ENCODE measurements at regions not wholly inside any gene's neighbourhood (a gene's known extent, or its start where the extent isn't known, plus 50 kb on each side); places are given as distances from the start of the nearest gene placed in this dataset.

DNA sequence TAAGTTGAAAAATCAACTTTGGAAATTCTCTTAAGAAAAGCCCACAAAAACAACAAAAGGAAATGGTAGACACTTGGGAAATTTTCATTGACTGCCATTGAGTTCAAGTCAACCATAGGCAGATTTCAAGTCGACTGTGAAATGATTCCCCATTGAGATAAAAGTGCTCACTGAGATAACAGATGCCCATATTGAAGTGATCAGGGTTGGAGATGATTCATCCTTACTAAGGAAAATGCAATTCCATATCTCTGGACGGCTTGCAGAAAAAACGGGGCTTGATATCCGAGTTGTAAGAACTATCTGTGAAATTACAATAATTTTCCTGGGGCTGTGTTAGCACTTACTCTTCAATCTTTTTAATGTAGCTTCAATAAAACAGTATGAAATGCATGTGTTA lies 373.1 kb upstream of the THRB start:
- TF ChIP-seq, protein P1, sequence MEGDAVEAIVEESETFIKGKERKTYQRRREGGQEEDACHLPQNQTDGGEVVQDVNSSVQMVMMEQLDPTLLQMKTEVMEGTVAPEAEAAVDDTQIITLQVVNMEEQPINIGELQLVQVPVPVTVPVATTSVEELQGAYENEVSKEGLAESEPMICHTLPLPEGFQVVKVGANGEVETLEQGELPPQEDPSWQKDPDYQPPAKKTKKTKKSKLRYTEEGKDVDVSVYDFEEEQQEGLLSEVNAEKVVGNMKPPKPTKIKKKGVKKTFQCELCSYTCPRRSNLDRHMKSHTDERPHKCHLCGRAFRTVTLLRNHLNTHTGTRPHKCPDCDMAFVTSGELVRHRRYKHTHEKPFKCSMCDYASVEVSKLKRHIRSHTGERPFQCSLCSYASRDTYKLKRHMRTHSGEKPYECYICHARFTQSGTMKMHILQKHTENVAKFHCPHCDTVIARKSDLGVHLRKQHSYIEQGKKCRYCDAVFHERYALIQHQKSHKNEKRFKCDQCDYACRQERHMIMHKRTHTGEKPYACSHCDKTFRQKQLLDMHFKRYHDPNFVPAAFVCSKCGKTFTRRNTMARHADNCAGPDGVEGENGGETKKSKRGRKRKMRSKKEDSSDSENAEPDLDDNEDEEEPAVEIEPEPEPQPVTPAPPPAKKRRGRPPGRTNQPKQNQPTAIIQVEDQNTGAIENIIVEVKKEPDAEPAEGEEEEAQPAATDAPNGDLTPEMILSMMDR (IDR thresholded peaks at IDR 0.05): no peak
- TF ChIP-seq POLR2A (IDR thresholded peaks at IDR 0.05): no peak

All from testis (tissue), 2 donors.